ENCODE measurements at regions not wholly inside any gene's neighbourhood (a gene's known extent, or its start where the extent isn't known, plus 50 kb on each side); places are given as distances from the start of the nearest gene placed in this dataset.

DNA sequence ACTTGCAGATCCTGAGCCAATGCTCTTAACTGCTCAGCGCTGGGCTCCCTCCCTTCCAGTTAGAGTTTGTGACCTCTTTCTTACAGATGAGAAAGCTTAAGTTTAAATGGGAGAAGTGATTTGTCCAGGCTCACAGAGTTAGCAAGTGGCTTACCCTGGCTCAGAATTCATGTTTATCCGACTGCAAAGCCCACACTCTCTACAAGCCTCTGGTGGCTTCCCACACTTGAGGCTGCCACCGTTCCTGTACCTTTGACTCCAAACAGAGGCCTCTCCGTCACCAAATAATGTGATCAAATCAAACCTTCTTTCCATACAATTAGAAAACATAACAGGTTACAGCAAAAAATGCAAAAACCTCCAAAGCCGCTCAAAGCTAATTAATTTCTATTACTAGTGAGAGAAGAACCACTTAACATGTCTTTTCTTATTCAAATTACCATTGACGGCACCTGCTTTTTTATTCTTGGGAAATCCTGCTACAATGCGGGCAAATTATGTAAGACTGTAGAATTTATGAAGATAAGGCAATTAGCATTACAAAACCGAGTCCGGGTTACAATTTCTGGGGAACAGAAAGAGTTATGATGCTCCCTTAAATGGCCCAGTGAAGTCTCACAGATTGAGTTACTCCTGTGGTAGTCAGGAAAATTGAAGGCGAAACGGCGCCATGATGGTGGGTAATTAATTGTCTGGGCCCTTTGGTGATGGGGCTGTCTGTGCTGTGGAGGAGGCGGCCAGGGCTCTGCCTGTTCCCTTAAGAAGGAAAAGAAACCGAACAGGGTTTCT lies 324.3 kb upstream of the POU3F1 start:
- ChIA-PET CTCF (ENCODE audit: low intra/inter-chr PET ratio) (no interaction called here), POLR2A (no interaction called here)
- ATAC-seq (no peak), DNase-seq (ENCODE audit: extremely low read depth in 1 of 4, low spot score in 3 of 4) (no peak), FAIRE-seq (no peak)
- no peaks in the 10 kb centered on the region for H3K79me2 ChIP-seq (ENCODE audit: control insufficient read depth, insufficient read depth, low read length)
- BruUV-seq (replicated peaks), result no TSS peak
- WGBS (ENCODE audit: insufficient coverage, low coverage, missing lambda C conversion rate), result 4% methylated on average over 14 of the region's 14 CpGs
- no peaks in the 10 kb centered on the region for H3K36me3 ChIP-seq (ENCODE audit: control insufficient read depth, insufficient read depth, low read length)
- intact Hi-C loops (cut with micrococcal nuclease) (no loop called here), in situ Hi-C loops (cut with MboI) (no loop called here)
- no peak overlapping the region for H3K9ac ChIP-seq (ENCODE audit: insufficient read depth in 1 of 2, low read depth in 2 of 2, low read length in 2 of 2)
- H4K20me1 ChIP-seq (replicated peaks; ENCODE audit: control insufficient read depth, insufficient read depth, low read length), result no peaks in the 10 kb centered on the region
- H3K4me3 ChIP-seq, result no peak overlapping the region
- H3K9me3 ChIP-seq (replicated peaks; ENCODE audit: control insufficient read depth, insufficient read depth, low read depth, low read length), result peaks cover 3% of the 10 kb centered on the region; the same call in 1 of the 2 replicates
- no peak overlapping the region for H2AFZ ChIP-seq (ENCODE audit: low read depth, low read length)
- no peak overlapping the region for H3K27ac ChIP-seq (ENCODE audit: extremely low read depth, low read depth, low read length)
- H3K4me2 ChIP-seq (ENCODE audit: insufficient read depth, low read length), result no peak overlapping the region
- H3K4me1 ChIP-seq (replicated peaks in 1 of 2; ENCODE audit: control insufficient read depth in 2 of 2, insufficient read depth in 2 of 2, low read length in 2 of 2), result no peaks in the 10 kb centered on the region
- H3K9me1 ChIP-seq (ENCODE audit: control insufficient read depth, insufficient read depth, low read length), result no peaks in the 10 kb centered on the region
- peaks cover 21 to 25% of the 10 kb centered on the region in 2 experiments; a peak in 4 of 5 replicates for H3K27me3 ChIP-seq (ENCODE audit: control insufficient read depth in 2 of 2, insufficient read depth in 2 of 2, low read length in 2 of 2)
- TF ChIP-seq, protein P1, sequence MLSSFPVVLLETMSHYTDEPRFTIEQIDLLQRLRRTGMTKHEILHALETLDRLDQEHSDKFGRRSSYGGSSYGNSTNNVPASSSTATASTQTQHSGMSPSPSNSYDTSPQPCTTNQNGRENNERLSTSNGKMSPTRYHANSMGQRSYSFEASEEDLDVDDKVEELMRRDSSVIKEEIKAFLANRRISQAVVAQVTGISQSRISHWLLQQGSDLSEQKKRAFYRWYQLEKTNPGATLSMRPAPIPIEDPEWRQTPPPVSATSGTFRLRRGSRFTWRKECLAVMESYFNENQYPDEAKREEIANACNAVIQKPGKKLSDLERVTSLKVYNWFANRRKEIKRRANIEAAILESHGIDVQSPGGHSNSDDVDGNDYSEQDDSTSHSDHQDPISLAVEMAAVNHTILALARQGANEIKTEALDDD (IDR thresholded peaks at IDR 0.05), result no peak
- TF ChIP-seq ERF (CRISPR knock-in tag; IDR thresholded peaks at IDR 0.05), result no peak
- TF ChIP-seq, protein P2, sequence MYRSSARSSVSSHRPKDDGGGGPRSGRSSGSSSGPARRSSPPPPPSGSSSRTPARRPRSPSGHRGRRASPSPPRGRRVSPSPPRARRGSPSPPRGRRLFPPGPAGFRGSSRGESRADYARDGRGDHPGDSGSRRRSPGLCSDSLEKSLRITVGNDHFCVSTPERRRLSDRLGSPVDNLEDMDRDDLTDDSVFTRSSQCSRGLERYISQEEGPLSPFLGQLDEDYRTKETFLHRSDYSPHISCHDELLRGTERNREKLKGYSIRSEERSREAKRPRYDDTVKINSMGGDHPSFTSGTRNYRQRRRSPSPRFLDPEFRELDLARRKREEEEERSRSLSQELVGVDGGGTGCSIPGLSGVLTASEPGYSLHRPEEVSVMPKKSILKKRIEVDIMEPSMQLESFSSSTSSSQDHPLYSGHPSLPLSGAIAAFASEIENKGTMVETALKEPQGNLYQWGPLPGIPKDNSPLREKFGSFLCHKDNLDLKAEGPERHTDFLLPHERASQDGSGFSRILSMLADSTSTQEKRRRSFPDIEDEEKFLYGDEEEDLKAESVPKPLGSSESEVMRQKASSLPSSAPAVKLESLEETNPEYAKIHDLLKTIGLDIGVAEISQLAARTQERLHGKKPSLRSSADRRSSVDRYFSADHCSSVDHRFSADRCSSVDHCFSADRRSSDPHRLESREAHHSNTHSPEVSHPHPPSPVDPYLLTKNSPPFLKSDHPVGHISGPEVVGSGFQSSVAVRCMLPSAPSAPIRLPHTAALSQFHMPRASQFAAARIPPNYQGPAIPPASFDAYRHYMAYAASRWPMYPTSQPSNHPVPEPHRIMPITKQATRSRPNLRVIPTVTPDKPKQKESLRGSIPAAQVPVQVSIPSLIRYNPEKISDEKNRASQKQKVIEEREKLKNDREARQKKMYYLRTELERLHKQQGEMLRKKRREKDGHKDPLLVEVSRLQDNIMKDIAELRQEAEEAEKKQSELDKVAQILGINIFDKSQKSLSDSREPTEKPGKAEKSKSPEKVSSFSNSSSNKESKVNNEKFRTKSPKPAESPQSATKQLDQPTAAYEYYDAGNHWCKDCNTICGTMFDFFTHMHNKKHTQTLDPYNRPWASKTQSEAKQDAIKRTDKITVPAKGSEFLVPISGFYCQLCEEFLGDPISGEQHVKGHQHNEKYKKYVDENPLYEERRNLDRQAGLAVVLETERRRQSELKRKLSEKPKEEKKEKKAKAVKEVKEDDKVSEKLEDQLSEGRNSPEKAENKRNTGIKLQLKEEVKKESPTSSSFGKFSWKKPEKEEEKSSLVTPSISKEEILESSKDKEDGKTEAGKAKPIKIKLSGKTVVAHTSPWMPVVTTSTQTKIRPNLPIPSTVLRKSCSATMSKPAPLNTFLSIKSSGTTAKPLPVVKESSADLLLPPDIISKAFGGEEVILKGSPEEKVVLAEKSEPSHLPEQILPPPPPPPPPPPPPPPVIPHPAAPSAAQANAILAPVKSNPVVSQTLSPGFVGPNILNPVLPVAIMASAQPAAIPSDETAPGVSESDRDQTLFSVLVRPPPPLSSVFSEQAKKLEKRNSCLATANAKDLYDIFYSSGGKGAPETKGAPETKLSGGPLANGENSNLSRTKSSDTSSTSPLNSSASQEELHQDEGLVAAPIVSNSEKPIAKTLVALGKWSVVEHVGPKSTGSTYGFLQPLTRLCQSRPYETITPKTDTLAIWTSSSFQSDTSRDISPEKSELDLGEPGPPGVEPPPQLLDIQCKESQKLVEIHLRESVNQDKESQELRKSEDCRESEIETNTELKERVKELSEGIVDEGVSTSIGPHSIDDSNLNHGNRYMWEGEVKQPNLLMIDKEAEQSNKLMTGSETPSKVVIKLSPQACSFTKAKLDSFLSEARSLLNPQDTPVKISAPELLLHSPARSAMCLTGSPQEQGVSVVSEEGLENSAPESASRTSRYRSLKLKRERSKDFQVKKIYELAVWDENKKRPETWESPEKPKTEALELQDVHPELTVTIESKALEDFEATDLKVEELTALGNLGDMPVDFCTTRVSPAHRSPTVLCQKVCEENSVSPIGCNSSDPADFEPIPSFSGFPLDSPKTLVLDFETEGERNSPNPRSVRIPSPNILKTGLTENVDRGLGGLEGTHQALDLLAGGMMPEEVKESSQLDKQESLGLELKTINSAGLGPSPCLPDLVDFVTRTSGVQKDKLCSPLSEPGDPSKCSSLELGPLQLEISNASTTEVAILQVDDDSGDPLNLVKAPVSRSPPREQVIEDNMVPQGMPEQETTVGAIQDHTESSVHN (IDR thresholded peaks at IDR 0.05; ENCODE audit: borderline replicate concordance in 1 of 2, low read depth in 1 of 2), result no peak
- no peak for TF ChIP-seq CCAR2 (IDR thresholded peaks at IDR 0.05; ENCODE audit: low read depth, low read length)
- no peak for TF ChIP-seq SIN3A (IDR thresholded peaks at IDR 0.05; ENCODE audit: borderline replicate concordance in 2 of 2, control insufficient read depth in 1 of 2, low read depth in 2 of 2, low read length in 2 of 2)
- TF ChIP-seq, protein P3, sequence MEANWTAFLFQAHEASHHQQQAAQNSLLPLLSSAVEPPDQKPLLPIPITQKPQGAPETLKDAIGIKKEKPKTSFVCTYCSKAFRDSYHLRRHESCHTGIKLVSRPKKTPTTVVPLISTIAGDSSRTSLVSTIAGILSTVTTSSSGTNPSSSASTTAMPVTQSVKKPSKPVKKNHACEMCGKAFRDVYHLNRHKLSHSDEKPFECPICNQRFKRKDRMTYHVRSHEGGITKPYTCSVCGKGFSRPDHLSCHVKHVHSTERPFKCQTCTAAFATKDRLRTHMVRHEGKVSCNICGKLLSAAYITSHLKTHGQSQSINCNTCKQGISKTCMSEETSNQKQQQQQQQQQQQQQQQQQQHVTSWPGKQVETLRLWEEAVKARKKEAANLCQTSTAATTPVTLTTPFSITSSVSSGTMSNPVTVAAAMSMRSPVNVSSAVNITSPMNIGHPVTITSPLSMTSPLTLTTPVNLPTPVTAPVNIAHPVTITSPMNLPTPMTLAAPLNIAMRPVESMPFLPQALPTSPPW (CRISPR knock-in tag; IDR thresholded peaks at IDR 0.05), result no peak
- TF ChIP-seq, protein P4, sequence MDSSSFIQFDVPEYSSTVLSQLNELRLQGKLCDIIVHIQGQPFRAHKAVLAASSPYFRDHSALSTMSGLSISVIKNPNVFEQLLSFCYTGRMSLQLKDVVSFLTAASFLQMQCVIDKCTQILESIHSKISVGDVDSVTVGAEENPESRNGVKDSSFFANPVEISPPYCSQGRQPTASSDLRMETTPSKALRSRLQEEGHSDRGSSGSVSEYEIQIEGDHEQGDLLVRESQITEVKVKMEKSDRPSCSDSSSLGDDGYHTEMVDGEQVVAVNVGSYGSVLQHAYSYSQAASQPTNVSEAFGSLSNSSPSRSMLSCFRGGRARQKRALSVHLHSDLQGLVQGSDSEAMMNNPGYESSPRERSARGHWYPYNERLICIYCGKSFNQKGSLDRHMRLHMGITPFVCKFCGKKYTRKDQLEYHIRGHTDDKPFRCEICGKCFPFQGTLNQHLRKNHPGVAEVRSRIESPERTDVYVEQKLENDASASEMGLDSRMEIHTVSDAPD (CRISPR knock-in tag; IDR thresholded peaks at IDR 0.05), result no peak

Measured in K562 (cell line).